HG03039 (cell line): ENCODE measurements at regions not wholly inside any gene's neighbourhood (a gene's known extent, or its start where the extent isn't known, plus 50 kb on each side); places are given as distances from the start of the nearest gene placed in this dataset.

Experiments used
- ATAC-seq: cut with Tn5 transposase; IDR thresholded peaks from one replicate; pipeline ENCODE4 v1.9.1; 2021; ENCODE audit warnings: mild to moderate bottlenecking, moderate library complexity; ENCODE audit not compliant: unreplicated experiment

- ATAC-seq, result no peak
These were observed 64.9 kb upstream of the SLC38A2 start for GRCh38 chr12:46437469-46437868.

- no peak for ATAC-seq
These were observed 64.2 kb upstream of the SLC38A2 start for GRCh38 chr12:46436747-46437146.

DNA sequence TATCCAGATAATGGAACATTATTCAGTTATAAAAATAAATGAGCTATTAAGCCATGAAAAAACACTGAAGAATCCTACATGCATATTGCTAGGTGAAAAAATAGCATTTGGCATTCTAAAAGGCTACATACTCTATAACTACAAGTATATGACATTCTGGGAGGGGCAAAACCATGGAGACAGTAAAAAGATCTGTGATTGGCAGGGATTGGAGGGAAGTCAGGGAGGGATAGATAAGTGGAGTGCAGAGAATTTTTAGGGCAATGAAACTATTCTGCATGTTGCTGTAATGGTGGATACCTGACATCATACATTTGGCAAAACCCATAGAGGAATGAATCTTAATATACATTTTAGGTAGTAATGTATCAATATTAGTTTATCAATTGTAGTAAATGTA lies 63.1 kb upstream of the SLC38A2 start:
- ATAC-seq, result no peak

DNA sequence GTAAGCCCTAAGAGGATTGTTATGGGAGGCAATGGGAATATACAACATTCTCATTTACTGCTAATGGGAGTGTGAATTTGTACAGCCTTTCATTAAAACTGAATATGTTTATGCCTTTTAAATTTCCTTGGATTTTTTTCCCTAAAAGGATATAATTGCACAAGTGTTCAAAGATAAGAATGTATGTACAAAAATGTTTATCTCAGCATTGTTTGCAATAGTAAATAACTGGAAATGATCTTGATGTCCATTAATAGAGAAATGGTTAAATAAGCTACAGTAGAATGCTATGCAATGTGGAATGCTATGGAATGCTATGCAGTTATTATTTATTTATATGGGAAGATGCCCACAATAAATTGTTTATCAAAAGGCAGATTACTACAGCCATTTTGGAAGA lies 62.5 kb upstream of the SLC38A2 start:
- no peak for ATAC-seq

DNA sequence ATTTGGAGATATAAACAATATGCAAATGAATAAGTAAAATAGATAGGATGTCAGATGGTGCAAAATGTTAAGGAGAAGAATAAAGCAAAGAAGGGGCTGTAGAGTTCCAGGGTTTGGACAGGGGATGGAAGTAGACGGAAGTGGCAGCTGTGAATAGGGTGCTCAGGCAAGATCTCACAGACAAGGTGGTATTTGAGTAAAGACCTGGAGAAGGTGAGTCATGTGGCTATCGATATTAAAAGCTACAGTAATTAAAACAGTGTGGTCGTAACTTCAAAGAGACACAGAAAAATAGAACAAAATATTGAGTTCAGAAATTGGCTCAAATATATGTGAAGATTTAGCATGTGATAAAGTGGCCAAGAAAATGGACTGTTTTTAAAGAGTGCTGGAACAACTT lies 61.3 kb upstream of the SLC38A2 start:
- no peak for ATAC-seq

DNA sequence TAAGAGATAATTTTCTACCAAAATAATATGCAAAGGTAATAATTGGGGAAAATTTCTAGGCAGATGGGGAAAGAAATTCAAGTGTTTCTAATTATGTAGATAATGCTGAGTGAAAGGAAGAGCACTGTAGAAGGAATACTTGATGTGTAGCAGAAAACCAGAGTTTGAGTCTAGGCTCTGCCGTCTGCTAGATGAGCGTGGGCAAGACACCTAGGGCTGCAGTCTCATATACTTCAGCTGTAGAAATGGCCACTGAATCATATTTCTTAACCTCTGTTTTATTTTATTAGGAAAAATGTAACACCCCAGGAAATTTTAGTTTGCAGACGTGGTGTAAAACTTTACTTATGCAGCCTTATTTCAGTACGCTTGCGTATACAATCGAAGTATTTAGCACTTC lies 59.8 kb upstream of the SLC38A2 start:
- no peak for ATAC-seq

- peak; percentile 51 for ATAC-seq
These were observed 57.9 kb upstream of the SLC38A2 start for GRCh38 chr12:46430340-46430948.
